GM12865 (cell line): ENCODE measurements at regions not wholly inside any gene's neighbourhood (a gene's known extent, or its start where the extent isn't known, plus 50 kb on each side); places are given as distances from the start of the nearest gene placed in this dataset.
A peak's percentile ranks its signal among the peaks of the same experiment; 100 is the strongest.
"Not testable (repeated sequence)": the region's sequence is repeated elsewhere in the genome, so short reads cannot be mapped to it uniquely, and the experiment has no call there.

Experiments
- DNase-seq: peaks from one replicate; pipeline ENCODE4 v3.0.0; 2010; ENCODE audit warnings: low read depth
- H3K4me3 ChIP-seq: 2 replicates; pipeline ENCODE4 v1.5.1; 2011; ENCODE audit warnings: mild to moderate bottlenecking, low read depth, low read length, control low read depth
- CTCF ChIP-seq: IDR thresholded peaks from 2 replicates; pipeline ENCODE4 v1.5.1; 2011; ENCODE audit warnings: low read length, control low read depth, low read depth, inconsistent platforms; ENCODE audit not compliant: insufficient read depth; ENCODE audit errors: missing control alignments

- no peak for DNase-seq
- TF ChIP-seq CTCF: no peak
- H3K4me3 ChIP-seq: no peak overlapping the region
Measured at GRCh38 chr6:144921206-144921975, 636.3 kb downstream of the UTRN start.

GRCh38 chr6:144922120-144922722, 637.1 kb downstream of the UTRN start:
- no peak for DNase-seq
- TF ChIP-seq CTCF: no peak
- H3K4me3 ChIP-seq: no peak overlapping the region

DNA sequence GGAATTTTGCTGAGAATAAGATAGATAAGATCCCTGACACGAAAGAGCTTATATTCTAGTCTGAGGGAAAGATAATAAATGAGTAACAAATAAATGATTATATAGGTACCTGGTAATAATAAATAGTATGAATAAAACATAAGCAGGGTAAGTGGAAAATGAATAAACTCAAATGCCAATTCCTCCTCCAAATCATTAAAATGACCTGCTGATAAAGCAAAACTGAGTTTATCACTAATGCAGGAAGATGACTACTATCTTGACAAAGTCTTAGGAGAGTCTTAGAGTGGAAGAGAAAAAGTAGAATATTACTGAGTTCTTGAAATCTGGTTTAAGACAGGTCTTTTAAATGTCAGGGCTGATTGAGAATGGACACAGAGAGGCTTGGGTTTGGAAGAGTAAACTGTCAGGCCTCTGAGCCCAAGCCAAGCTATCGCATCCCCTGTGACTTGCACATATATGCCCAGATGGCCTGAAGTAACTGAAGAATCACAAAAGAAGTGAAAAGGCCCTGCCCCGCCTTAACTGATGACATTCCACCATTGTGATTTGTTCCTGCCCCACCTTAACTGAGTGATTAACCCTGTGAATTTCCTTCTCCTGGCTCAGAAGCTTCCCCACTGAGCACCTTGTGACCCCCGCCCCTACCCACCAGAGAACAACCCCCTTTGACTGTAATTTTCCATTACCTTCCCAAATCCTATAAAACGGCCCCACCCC, 637.8 kb downstream of the UTRN start:
- H3K4me3 ChIP-seq, DNase-seq: not testable (repeated sequence)

- not testable (repeated sequence) for H3K4me3 ChIP-seq, DNase-seq
Measured at GRCh38 chr6:144923491-144923787, 638.3 kb downstream of the UTRN start.

- DNase-seq: no peak
- no peak for TF ChIP-seq CTCF
- no peak overlapping the region for H3K4me3 ChIP-seq
Measured at GRCh38 chr6:144928847-144929246, 643.7 kb downstream of the UTRN start.

DNA sequence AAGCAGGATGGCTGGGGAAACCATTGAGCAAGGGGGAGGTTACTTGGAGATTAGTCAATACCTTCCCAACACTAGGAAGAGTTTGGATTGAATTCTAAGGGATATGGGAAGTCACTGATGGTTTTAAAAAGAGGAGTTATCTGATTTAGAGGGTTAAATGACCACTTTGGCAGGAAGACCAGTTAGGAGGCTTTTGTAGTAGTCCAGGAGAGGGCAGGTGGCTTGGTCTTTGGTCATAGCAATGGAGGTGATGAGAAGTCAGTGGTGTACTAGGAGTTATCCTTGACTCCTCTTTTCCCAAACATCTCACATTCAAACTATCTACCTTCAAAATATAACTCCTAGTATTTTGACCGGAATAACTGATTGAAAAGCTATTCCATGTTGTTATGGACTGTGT, 644.1 kb downstream of the UTRN start:
- H3K4me3 ChIP-seq: no peak overlapping the region
- TF ChIP-seq CTCF: no peak
- no peak for DNase-seq

- peak; percentile 62 for TF ChIP-seq CTCF
Measured at GRCh38 chr6:144931172-144932035, 646.3 kb downstream of the UTRN start.

More at GRCh38 chr6:144931172-144932035, 646.3 kb downstream of the UTRN start:
- H3K4me3 ChIP-seq: no peak overlapping the region
- DNase-seq: peak; percentile 41
